Lung (tissue), 11 donors: ENCODE measurements at regions not wholly inside any gene's neighbourhood (a gene's known extent, or its start where the extent isn't known, plus 50 kb on each side); places are given as distances from the start of the nearest gene placed in this dataset.

Experiments
- ATAC-seq: fragments of 200-7000 bp; cut with Tn5 transposase; one replicate; pipeline ENCODE4 v1.9.1; 2020; ENCODE audit warnings: moderate number of reproducible peaks; ENCODE audit not compliant: insufficient read depth, low FRiP score
- DNase-seq, 3 donors: peaks; one replicate each; pipeline ENCODE4 v3.0.0-alpha.2; 2013 to 2017
- H3K27ac ChIP-seq, 2 donors: one replicate each; pipeline ENCODE4 v1.5.1; 2013; ENCODE audit warnings: mild to moderate bottlenecking in 2 of 2, moderate library complexity in 2 of 2, control low read depth in 1 of 2, inconsistent platforms in 1 of 2, low read depth in 1 of 2, low read length in 1 of 2
- H3K27me3 ChIP-seq, 3 donors: one replicate each; pipeline ENCODE4 v1.5.1; 2013; ENCODE audit warnings: low read length in 2 of 3; ENCODE audit not compliant: control insufficient read depth in 3 of 3, insufficient read depth in 3 of 3
- H3K36me3 ChIP-seq, 4 donors: one replicate each; pipeline ENCODE4 v1.5.1; 2013; ENCODE audit warnings: low read length in 4 of 4, mild to moderate bottlenecking in 1 of 4, moderate library complexity in 1 of 4; ENCODE audit not compliant: control insufficient read depth in 4 of 4, insufficient read depth in 4 of 4
- H3K4me1 ChIP-seq, 5 donors: one replicate each; pipeline ENCODE4 v1.5.1; 2013; ENCODE audit warnings: low read length in 5 of 5, mild to moderate bottlenecking in 2 of 5, moderate library complexity in 1 of 5; ENCODE audit not compliant: control insufficient read depth in 5 of 5, insufficient read depth in 5 of 5
- H3K4me3 ChIP-seq: one replicate; pipeline ENCODE4 v1.5.1; 2013; ENCODE audit warnings: mild to moderate bottlenecking, control low read depth, moderate library complexity
- H3K9ac ChIP-seq, 2 donors: one replicate each; pipeline ENCODE4 v1.5.1; 2013; ENCODE audit warnings: low read length in 2 of 2, control low read depth in 1 of 2; ENCODE audit not compliant: insufficient read depth in 1 of 2
- H3K9me3 ChIP-seq, 4 donors: one replicate each; pipeline ENCODE4 v1.5.1; 2013; ENCODE audit warnings: low read length in 3 of 4, mild to moderate bottlenecking in 1 of 4, moderate library complexity in 1 of 4; ENCODE audit not compliant: control insufficient read depth in 4 of 4, insufficient read depth in 3 of 4
- CTCF ChIP-seq: IDR thresholded peaks from 2 replicates; pipeline ENCODE4 v1.5.1; 2012; ENCODE audit warnings: mild to moderate bottlenecking; ENCODE audit errors: control extremely low read depth, extremely low read depth
- WGBS, 2 donors: extraction: QIAGEN DNeasy Blood & Tissue Kit; methylation state at CpG; one replicate each; pipeline ENCODE4 v1.1.7; 2013; 5-methylcytosine and 5-hydroxymethylcytosine counted together
- donor health status: control.
- donor health status: control.
- donor health status: Bipolar disorder and iron deficiency.
- donor health status: healthy.
- donor health status: DM: yes; HTN: yes; CAD: no.

GRCh38 chr3:139122221-139122581 lies 77.5 kb upstream of the PRR23C start:
- DNase-seq (peak in 1 of 3 donors; percentile 13), ATAC-seq (peak; percentile 29)
- WGBS, 2 donors, result 27 to 43% methylated on average over 3 of the region's 3 CpGs
- Histone ChIP-seq H3K9me3 (no peaks in the 10 kb centered on the region), H3K27ac (no peak overlapping the region), H3K4me3 (no peak overlapping the region), H3K9ac (no peak overlapping the region), H3K36me3 (no peaks in the 10 kb centered on the region), H3K4me1 (peaks cover 0 to 1% (median 0%) of the 10 kb centered on the region in 5 donors), H3K27me3 (no peaks in the 10 kb centered on the region)
- TF ChIP-seq CTCF, result no peak

DNA sequence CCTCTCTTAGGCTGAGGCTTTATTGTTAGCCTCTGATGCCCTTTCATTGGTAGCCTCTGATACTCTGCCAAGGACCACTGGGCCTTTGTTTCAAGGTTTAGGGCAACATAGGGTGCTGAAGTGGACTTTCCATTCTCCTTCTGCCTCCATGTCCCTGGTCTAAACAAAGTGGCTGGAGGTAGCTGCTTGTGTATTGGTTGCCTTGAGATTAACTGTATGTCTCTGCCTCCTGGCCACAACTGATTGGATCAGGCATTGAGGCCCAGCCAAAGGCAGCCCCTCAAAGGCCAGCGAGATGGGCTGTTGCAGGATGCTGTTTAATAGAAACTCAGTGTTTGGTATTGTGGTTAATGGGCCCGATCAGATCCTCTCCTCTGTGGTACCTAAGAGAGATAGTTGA lies 77.9 kb upstream of the PRR23C start:
- Histone ChIP-seq H3K4me1 (peaks cover 0 to 1% (median 0%) of the 10 kb centered on the region in 5 donors), H3K9ac (no peak overlapping the region), H3K27me3 (no peaks in the 10 kb centered on the region), H3K36me3 (no peaks in the 10 kb centered on the region), H3K4me3 (no peak overlapping the region), H3K27ac (no peak overlapping the region), H3K9me3 (no peaks in the 10 kb centered on the region)
- WGBS, 2 donors, result 80 to 82% methylated on average over 2 of the region's 2 CpGs
- DNase-seq, result no peak
- ATAC-seq, result no peak
- no peak for TF ChIP-seq CTCF

DNA sequence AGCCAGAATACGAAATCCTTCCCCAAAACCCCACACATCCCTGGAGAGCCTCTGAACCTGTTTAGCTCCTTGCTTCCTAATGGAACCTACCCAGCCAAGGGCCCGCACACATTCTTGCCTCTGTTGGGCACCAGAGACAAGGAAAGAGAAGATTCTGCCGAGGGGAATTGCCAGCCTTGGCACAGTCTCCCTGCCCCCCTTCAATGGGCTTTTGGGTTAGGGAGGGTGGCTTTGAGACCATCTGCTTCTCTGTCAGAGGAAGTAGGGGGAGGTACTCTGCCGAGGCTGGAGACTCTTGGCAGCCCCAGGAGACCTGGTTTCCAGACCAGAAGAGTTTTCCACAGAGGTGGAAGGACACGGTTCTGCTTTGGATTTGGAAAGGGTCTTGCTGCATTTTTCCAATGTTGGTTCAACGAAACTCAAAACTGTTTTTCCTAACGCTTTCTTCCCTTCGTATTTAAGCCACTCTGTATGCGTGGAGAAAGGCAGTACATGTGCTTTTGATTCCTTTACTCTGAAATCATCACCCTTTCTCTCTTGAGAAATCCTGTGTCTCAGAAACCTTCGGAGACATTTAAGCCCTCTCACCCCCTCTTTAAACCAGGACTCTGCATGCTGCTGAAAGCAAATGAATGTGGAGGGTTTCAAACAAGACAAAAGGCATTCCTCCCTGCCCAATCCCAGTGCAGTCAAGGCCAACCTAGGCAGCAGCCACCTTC lies 78.8 kb upstream of the PRR23C start:
- no peak for DNase-seq

More for the DNA sequence above, 78.8 kb upstream of the PRR23C start:
- TF ChIP-seq CTCF, result no peak
- no peak overlapping the region for H3K4me3 ChIP-seq
- H3K27ac ChIP-seq, result no peak overlapping the region
- no peaks in the 10 kb centered on the region for H3K27me3 ChIP-seq
- whole genome bisulfite sequencing, 2 donors, result 56 to 67% methylated on average over 10 of the region's 10 CpGs
- H3K9me3 ChIP-seq, result no peaks in the 10 kb centered on the region
- H3K4me1 ChIP-seq, result peaks cover 0 to 1% (median 0%) of the 10 kb centered on the region in 5 donors
- no peak overlapping the region for H3K9ac ChIP-seq
- no peaks in the 10 kb centered on the region for H3K36me3 ChIP-seq
- no peak for ATAC-seq
